ENCODE measurements at regions not wholly inside any gene's neighbourhood (a gene's known extent, or its start where the extent isn't known, plus 50 kb on each side); places are given as distances from the start of the nearest gene placed in this dataset.
"Not testable (repeated sequence)": the region's sequence is repeated elsewhere in the genome, so short reads cannot be mapped to it uniquely, and the experiment has no call there.

DNA sequence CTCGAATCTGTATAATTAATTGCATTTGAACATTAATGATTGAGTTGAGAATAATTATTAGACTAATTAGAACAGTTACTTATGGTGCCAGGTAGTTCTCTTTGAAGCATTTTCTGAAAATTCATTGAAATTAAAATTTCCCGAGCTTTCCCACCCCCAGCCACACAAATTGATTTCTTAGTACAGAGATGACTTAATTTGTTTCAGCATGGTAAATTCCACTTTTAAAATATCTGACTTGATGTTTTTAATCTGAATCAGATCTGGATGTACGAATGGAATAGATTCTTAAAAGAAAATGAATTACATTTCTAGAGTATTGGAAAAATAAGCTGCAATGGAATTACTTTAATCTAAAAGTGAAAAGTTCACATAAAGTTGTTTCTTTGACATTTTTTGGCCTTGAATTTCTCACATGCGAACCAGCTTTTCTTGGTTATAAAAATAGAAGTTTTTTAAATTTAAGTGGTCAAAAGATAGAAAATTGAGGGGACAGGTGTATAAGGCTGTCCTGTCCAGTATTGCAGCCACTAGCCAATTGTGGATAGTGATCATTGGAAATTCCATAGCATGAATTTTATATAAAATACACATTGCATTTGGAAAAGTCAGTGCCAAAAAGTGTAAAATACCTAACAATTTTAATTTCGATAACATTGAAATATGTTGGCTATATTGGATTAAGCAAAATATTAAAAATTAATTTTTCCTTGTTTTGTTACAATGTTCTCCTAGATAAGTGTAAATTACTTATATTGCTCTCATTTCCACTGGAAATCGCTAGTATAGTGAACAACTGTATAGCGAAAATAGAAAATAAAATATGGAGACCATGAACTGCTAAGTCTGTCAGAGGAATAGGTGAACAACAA, 102.9 kb downstream of the OR2B2 start:
- no peak for DNase-seq (ENCODE audit: extremely low read depth in 1 of 11, low read depth in 9 of 11, low spot score in 4 of 11)

DNA sequence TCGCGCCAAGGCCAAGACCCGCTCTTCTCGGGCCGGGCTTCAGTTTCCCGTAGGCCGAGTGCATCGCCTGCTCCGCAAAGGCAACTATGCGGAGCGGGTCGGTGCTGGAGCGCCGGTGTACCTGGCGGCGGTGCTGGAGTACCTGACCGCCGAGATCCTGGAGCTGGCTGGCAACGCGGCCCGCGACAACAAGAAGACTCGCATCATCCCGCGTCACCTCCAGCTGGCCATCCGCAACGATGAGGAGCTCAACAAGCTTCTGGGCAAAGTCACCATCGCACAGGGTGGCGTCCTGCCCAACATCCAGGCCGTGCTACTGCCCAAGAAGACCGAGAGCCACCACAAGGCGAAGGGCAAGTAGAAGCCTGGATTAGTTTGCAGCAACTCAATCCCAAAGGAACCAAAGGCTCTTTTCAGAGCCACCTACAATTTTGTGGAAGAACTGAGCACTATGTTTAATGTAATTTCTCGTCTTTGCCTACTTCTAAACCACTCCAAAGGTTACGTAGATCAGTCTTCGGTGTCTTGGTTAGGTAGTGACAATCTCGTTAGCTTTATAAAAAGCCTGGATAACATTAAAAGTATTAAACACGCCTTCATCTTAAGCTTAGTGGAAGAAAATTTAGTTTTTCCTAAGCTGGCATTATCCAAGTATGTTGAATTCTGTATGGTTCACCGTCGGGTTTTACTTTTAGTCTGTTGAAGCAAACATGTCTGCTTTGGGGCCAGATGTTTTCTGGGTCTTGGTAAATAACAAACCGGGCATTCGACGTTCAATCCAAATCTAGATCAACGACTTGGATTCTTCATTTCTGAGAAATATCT, 103.7 kb downstream of the OR2B2 start:
- not testable (repeated sequence) for DNase-seq (ENCODE audit: extremely low read depth in 1 of 11, low read depth in 9 of 11, low spot score in 4 of 11)

DNA sequence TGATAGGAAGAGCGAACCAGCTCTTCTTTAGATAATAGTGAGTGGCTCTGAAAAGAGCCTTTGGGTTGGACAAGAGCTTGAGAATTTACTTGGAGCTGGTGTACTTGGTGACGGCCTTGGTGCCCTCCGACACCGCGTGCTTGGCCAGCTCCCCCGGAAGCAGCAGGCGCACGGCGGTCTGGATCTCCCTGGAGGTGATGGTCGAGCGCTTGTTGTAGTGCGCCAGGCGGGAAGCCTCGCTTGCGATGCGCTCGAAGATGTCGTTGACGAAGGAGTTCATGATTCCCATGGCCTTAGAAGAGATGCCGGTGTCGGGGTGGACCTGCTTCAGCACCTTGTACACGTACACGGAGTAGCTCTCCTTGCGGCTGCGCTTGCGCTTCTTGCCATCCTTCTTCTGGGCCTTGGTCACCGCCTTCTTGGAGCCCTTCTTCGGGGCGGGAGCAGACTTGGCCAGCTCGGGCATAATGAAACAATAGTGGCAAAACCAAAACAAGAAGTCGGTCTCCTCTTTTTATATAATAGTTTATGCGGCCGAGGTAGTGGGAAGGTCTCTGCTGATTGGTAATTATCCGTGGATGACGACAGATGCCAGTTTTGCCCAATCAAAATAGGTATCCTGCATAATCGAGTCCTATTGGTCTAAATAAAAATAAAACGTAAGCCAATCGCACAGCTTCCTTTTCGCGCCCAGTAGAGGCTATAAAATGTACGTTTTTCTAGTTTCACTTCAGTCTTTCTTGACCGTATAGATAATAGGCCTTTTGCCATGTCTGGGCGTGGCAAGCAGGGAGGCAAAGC, 104.6 kb downstream of the OR2B2 start:
- peak in 7 of 11 donors; percentile 80 to 96 (median 94) for DNase-seq (ENCODE audit: extremely low read depth in 1 of 11, low read depth in 9 of 11, low spot score in 4 of 11)

DNA sequence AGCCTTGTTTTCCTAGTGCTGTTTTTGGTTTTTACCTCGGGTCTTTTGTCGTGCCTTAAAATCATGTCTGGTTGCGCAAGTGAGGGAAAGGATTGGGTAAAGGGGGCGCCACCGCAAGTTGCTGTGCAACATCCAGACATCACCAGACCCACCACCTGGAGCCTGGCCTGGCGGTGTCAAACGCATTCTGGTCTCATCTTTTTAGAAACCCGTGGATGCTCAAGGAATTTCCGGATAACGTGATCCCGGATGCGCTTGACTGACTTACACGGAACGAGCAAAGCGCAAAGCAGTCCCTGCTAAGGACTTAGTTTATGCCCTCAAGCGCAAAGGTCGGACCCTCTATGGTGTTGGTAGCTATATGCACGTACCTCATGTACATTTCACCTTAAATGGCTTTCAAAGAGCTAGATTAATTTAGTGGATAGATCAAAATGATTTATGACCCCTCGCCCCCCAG, 105.2 kb downstream of the OR2B2 start:
- peak in 1 of 11 donors; percentile 61 for DNase-seq (ENCODE audit: extremely low read depth in 1 of 11, low read depth in 9 of 11, low spot score in 4 of 11)

DNA sequence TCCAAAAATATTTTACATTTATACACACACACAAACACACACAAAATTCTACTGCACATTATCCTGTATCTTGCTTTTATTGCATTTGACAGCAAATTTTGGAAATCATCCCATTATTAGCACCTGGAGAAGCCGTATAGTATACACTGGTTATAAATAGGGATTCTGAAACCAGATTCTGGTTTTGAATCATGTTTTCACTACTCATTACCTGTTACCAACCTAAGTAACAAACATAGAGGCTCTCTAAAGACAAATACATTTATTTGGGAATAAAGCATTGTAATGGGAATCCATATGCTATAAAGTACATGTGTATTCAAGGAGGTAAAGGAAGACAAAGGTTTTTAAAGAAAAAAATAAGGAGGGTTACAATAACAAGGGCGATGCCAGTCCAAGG, 106.8 kb downstream of the OR2B2 start:
- no peak for DNase-seq (ENCODE audit: extremely low read depth in 1 of 11, low read depth in 9 of 11, low spot score in 4 of 11)

DNA sequence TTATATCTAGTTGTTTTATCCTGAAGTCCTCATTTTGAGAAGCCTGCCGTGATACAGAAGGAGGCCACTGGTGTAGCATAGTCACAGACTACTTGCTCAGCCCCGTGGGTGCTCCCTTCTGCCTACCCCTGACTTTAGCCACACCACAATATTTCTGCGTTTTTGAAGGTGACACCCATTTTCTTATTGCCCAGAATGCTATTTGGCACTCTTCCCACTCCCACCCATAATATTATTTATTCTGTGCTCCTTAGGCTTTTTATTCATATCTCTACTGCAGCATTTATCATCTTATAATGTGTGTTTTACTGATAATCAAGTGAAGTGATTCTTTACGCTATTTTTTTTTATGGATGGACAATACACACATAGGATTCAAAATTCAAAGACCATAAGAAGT, 107.3 kb downstream of the OR2B2 start:
- DNase-seq (ENCODE audit: extremely low read depth in 1 of 11, low read depth in 9 of 11, low spot score in 4 of 11) = no peak

DNA sequence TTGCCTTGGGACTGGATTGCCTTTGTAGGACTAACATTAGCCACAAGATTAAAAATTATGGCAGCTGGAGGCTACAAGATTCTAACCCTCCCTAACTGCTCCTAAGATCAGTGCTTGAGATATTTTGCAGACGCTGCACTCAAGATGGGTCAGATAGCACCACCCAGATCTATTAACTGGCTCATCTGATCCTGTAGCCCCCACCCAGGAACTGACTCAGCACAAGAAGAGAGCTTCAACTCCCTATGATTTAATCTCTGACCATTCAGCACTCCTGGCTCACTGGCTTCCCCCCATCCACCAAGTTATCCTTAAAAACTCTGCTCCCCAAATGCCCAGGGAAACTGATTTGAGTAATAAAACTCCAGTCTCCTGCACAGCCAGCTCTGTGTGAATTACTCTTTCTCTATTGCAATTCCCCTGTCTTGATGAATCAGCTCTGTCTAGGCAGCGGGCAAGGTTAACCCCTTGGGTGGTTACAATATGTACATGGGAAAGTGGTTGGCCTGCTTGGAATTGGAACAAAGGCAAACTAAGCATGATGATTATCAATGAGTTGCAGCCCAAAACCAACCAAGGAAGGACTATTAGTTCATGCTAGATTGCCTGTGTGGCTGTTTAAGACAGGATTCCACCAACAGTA, 111.3 kb downstream of the OR2B2 start:
- DNase-seq (ENCODE audit: extremely low read depth in 1 of 11, low read depth in 9 of 11, low spot score in 4 of 11) = no peak

DNA sequence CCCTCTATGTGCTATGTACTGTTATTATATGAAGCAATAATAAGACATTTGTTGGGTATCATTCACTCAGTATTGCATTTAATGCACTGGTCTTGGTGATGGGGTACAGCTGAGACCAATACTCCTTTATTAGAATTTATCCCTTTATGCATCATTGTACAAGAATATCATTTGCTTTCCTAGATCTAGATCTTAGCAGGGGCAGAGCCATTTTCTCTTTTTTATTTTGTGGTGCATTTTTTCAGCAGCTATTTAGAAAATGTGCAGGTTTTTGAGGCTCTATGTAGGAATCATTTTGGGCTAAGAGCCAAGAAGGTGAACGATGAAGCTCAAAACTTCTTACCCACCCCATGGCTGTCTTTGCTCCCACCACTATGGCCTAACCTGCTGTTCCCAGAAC, 114.2 kb downstream of the OR2B2 start:
- DNase-seq (ENCODE audit: extremely low read depth in 1 of 11, low read depth in 9 of 11, low spot score in 4 of 11) = no peak

DNA sequence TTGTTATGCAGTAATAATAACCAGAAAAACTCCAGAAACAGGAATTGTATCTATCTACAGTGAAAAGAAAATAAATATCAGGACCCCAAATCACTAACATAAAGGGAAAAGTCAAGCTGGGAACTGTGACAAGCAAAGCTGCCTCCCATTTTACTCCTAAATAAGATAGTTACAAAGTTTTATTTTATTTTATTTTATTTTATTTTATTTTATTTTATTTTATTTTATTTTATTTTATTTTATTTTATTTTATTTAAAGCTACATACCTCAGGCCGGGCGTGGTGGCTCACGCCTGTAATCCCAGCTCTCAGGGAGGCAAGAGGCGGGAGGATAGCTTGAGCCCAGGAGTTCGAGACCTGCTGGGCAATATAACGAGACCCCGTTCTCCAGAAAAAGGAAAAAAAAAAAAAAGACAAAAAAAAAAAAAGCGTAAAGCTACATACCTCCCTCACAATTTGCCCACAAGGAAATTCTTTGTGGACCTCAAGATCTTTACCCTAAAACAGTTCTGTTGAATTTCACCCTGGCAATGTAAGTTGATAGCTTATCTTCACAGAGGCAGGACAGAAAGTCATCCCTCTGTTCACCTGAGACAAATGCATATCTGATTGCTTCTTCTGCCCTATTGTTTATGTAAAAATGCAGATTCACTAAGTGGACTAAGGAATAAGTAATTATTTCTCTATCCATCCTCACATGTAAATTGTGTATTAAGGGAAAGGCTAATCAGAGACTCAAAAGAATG, 115.3 kb downstream of the OR2B2 start:
- not testable (repeated sequence) for DNase-seq (ENCODE audit: extremely low read depth in 1 of 11, low read depth in 9 of 11, low spot score in 4 of 11)

DNA sequence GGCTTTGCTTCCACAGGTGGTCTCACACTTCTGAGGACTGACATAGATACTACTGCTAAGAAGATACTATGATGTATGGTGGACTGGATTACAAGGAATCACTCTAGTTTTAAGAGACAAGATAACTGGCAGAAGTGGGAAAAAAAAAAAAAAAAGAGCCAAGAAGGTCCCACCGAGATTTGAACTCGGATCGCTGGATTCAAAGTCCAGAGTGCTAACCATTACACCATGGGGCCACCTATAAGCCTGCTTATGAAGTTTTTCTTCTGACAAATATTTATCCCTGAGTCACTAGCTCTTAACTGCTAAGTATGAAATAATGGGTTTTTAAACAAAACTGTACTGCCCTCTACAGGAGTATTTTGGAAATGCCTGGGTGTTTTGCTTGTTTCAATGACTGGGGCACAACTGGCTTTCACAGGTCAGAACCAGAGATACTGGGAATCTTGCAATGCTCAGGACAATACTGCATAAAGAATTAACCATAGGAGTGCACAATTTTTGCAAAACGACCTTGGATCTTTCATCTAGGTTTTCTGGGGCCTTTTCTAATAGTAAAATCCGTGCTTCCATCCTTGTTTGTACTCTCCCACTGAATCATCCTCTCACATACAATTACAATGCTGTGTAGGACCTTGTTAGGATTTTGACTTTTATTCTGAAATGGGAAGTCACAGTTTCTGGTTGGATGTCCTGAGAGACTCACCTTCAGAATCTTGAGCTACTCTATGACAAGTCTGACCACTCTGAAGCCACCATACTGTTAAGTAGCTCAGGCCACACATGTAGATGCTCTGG, 116.3 kb downstream of the OR2B2 start:
- DNase-seq (ENCODE audit: extremely low read depth in 1 of 11, low read depth in 9 of 11, low spot score in 4 of 11) = peak; percentile 72 to 94 (median 84)

DNA sequence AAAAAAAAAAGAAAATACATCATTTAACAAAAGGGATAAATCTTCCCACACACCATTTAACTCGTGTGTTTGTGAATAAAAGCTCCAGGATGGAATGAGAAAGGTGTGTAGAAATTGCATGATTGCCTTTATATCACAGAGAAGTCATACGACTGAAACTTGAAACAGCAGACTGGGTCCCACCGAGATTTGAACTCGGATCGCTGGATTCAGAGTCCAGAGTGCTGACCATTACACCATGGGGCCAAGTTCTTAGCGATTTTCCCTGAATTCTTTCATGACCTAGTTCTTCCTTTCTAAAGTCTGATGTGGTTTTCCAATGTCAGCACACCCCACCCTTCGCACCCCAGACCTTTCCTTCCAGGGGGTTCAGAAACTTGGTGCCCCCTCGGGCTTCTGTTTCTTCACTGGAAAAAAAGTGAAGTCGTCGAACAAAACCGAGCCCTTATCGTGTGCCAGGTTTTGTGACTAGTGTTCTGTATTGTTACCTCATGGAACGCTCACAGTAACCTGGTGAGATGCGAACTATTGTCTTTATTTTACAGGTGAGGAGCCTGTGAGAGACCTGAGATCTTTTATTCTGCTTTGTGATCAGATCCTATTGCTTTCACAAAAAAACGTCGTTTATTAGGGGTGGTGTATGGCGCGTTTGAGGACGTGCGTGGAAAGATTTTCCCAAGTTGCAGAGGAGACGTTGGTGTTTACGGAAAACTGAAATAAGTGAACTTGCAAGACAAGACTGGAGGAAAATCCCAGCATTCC, 120.8 kb downstream of the OR2B2 start:
- DNase-seq (ENCODE audit: extremely low read depth in 1 of 11, low read depth in 9 of 11, low spot score in 4 of 11) = peak in 6 of 11 donors; percentile 57 to 79 (median 74)

DNA sequence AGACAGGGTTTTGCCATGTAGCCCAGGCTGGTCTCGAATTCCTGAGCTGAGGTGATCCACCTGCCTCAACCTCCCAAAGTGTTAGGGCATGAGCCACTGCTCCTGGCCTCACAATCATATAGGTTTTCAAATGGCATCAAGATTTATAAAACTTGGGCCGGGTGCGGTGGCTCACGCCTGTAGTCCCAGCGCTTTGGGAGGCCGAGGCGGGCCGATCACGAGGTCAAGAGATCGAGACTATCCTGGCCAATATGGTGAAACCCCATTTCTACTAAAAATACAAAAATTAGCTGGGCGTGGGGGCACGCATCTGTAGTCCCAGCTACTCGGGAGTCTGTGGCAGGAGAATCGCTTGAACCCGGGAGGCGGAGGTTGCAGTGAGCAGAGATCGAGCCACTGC, 123.8 kb downstream of the OR2B2 start:
- DNase-seq (ENCODE audit: extremely low read depth in 1 of 11, low read depth in 9 of 11, low spot score in 4 of 11) = not testable (repeated sequence)

DNA sequence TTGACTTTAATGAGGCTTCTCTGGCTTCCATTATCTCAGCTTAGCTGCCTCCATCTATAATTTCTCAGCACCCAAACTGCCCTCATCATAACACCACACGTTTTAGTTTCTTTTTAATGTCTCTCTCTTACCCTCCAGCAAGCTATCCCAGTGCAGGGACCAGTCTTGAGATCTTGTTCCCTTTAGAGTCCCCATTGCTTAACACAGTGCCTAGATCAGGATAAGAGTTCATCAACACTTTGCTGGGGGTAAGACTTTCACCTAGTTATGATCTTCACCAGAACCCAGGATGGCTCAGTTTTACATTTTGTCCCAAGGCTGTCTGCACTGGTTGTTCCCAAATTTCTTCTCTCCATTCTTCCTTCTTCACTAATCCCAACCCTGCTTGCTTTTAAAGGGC, 126.1 kb downstream of the OR2B2 start:
- no peak for DNase-seq (ENCODE audit: extremely low read depth in 1 of 11, low read depth in 9 of 11, low spot score in 4 of 11)

DNA sequence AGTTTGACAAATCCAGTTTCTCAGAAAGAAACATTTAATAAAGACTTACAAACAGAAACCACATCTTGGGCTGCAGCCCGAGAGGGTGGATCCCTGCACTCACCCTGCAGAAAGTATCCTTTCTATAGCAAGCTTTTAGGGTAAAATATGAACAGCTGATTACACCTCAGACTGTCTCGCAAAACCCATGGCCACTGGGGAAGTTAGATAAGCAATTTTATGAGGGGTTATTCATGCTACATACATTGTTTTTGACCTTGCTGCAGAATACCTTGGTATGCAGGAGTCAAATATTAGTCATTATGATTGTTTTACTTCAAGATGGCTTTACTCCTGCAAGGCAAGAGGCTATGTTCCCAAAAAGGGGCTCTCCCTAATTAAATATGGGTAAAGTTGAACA, 126.9 kb downstream of the OR2B2 start:
- no peak for DNase-seq (ENCODE audit: extremely low read depth in 1 of 11, low read depth in 9 of 11, low spot score in 4 of 11)

DNA sequence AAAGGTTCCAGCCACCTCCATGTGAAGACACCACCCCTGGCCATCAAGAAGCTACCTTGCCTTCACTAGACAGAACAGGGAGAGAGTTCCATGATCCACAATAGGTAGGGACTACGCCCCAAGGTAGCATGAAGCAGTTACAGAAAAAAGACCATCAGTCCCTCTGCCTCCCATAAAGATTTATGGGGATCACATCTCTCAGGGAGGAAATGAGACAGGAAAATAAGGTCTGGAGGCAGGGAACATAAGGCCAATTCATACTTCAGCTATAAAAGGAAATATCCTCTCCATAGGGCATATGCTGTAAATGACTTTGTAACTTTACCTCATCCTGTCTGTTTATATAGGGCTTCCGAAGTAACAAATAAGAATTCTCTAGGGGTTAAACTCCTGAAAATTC, 129.4 kb downstream of the OR2B2 start:
- DNase-seq (ENCODE audit: extremely low read depth in 1 of 11, low read depth in 9 of 11, low spot score in 4 of 11) = no peak

DNA sequence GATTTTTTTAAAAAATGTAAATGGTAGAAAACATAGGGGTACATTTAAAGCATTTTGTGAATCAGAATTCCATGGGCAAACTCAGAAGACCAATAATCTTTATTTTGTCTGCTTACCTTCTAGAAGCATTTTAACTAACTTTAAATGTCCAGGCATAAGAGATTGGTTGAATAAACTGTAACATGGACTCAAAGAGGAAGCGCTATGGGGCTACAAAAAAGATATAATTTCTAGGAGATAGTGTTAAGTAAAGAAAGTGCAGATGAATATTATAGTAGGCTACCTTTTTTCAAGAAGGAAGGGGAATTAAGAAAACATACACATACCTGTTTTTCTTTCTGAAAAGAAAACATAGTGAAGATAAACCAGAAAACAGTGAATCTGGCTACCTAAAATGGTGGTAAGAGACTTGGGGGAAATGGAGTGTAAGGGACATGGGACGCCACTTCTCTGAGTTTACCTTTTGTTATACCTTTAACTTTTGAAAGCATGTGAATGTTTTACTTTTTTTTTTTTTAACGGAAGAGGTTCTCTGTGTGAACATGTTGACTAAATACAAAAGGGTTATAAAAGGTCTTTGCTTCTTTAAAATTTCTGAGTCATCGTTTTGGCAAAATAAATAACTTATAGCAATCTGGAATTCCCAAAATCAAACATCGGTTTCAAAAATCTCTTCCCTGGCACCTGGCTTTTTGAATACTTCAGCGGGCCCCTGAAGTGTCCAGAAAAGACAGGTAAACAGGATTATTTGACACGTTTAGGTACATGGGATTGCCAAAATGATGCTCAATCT, 133.4 kb downstream of the OR2B2 start:
- no peak for DNase-seq (ENCODE audit: extremely low read depth in 1 of 11, low read depth in 9 of 11, low spot score in 4 of 11)

All from renal cortex interstitium (tissue), 11 donors.